Lower leg skin (tissue), 3 donors: ENCODE measurements at regions not wholly inside any gene's neighbourhood (a gene's known extent, or its start where the extent isn't known, plus 50 kb on each side); places are given as distances from the start of the nearest gene placed in this dataset.

Experiments used
- POLR2A ChIP-seq, 2 donors: fragments of 450-650 bp; IDR thresholded peaks; one replicate each; pipeline ENCODE4 v1.6.1; 2016 to 2017; ENCODE audit warnings: antibody characterized with exemption in 2 of 2, mild to moderate bottlenecking in 1 of 2, moderate library complexity in 1 of 2
- TF ChIP-seq, protein P1 (sequence below), 3 donors: fragments of 450-650 bp; IDR thresholded peaks; one replicate each; pipeline ENCODE4 v1.5.1; 2016; ENCODE audit warnings: antibody characterized with exemption in 3 of 3, mild to moderate bottlenecking in 3 of 3, moderate library complexity in 2 of 3

DNA sequence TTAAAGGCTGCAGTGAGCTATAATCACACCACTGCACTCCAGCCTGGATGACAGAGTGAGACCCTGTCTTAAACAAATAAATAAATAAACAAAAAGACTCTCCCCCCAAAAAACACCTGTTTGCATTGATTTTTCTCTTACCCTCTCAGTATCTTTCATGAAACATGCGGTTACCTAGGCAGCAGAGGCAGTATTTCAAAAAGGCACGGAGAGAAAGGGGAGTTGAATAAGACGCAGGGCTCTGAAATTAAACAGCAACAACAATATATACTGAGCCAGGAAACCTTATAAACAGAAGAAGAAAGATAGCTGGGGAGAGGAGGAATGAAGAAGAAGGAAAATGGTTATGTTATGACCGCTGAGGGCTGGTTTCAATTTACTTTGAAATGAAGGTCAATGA is 277.6 kb downstream of the BTG1 start:
- no peak for TF ChIP-seq POLR2A (IDR thresholded peaks at IDR 0.05)
- TF ChIP-seq, protein P1, sequence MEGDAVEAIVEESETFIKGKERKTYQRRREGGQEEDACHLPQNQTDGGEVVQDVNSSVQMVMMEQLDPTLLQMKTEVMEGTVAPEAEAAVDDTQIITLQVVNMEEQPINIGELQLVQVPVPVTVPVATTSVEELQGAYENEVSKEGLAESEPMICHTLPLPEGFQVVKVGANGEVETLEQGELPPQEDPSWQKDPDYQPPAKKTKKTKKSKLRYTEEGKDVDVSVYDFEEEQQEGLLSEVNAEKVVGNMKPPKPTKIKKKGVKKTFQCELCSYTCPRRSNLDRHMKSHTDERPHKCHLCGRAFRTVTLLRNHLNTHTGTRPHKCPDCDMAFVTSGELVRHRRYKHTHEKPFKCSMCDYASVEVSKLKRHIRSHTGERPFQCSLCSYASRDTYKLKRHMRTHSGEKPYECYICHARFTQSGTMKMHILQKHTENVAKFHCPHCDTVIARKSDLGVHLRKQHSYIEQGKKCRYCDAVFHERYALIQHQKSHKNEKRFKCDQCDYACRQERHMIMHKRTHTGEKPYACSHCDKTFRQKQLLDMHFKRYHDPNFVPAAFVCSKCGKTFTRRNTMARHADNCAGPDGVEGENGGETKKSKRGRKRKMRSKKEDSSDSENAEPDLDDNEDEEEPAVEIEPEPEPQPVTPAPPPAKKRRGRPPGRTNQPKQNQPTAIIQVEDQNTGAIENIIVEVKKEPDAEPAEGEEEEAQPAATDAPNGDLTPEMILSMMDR (IDR thresholded peaks at IDR 0.05) = no peak
